Gastrocnemius medialis (tissue), 4 donors: ENCODE measurements at regions not wholly inside any gene's neighbourhood (a gene's known extent, or its start where the extent isn't known, plus 50 kb on each side); places are given as distances from the start of the nearest gene placed in this dataset.
A peak's percentile ranks its signal among the peaks of the same experiment; 100 is the strongest.

Experiments used
- ATAC-seq, 2 donors: fragments of 150-250 bp; one replicate each; pipeline ENCODE4 v1.9.1; 2016
- DNase-seq, 2 donors: peaks; one replicate each; pipeline ENCODE4 v3.0.0-alpha.2; 2019
- H3K27ac ChIP-seq, 4 donors: fragments of 200-600 bp; sonication (generic); 1 replicate in 1 of 4; 2 replicates in 3 of 4; pipeline ENCODE4 v1.5.1; 2016 to 2018; ENCODE audit warnings: mild to moderate bottlenecking in 2 of 4, moderate library complexity in 1 of 4
- H3K27me3 ChIP-seq, 3 donors: fragments of 200-600 bp; sonication (generic) in 2 of 3; 1 replicate in 1 of 3; 2 replicates in 2 of 3; pipeline versions ENCODE4 v1.5.1 to v1.6.0; 2016 to 2019; ENCODE audit warnings: mild to moderate bottlenecking in 1 of 3, moderate library complexity in 1 of 3
- H3K36me3 ChIP-seq, 2 donors: fragments of 200-600 bp; sonication (generic) in 1 of 2; one replicate each; pipeline ENCODE4 v1.5.1; 2017 to 2018
- H3K4me1 ChIP-seq, 2 donors: fragments of 200-600 bp; sonication (generic) in 1 of 2; one replicate each; pipeline ENCODE4 v1.5.1; 2016 to 2017; ENCODE audit warnings: mild to moderate bottlenecking in 2 of 2
- H3K4me3 ChIP-seq, 4 donors: fragments of 200-600 bp; sonication (generic) in 3 of 4; 1 replicate in 1 of 4; 2 replicates in 3 of 4; pipeline ENCODE4 v1.5.1; 2016 to 2019; ENCODE audit warnings: mild to moderate bottlenecking in 2 of 4
- H3K9me3 ChIP-seq, 3 donors: fragments of 200-600 bp; sonication (generic) in 2 of 3; 1 replicate in 1 of 3; 2 replicates in 2 of 3; pipeline ENCODE4 v1.5.1; 2016 to 2019
- POLR2A ChIP-seq, 2 donors: fragments of 450-650 bp; IDR thresholded peaks; one replicate each; pipeline ENCODE4 v1.6.1; 2017; ENCODE audit warnings: antibody characterized with exemption in 2 of 2, mild to moderate bottlenecking in 2 of 2, moderate library complexity in 2 of 2
- in situ Hi-C, 4 donors: fragments of 200-750 bp; cut with MboI; loops; one replicate each; pipeline versions ENCODE4 v1.15.0 to v1.8.0; 2017; ENCODE audit warnings: low sequenced_read_pairs in 4 of 4
- intact Hi-C: fragments of 100-400 bp; cut with DNase I; formaldehyde crosslinking; loops from one replicate; pipeline ENCODE4 v1.15.1; 2023; ENCODE audit warnings: low total_unique reads
- TF ChIP-seq, protein P1 (sequence below), 5 experiments: fragments of 450-650 bp in 3 of 5; fragments of 200-600 bp in 2 of 5; sonication (generic) in 2 of 5; IDR thresholded peaks in 4 of 5; conservative IDR thresholded peaks in 1 of 5; 1 replicate in 4 of 5; 2 replicates in 1 of 5; pipeline ENCODE4 v1.5.1; 2016 to 2019; ENCODE audit warnings: antibody characterized with exemption in 5 of 5, mild to moderate bottlenecking in 3 of 5, moderate library complexity in 3 of 5

- intact Hi-C loops, result no loop called here
Observed at GRCh38 chr3:15851735-15852134, 54.0 kb upstream of the ANKRD28 start.

DNA sequence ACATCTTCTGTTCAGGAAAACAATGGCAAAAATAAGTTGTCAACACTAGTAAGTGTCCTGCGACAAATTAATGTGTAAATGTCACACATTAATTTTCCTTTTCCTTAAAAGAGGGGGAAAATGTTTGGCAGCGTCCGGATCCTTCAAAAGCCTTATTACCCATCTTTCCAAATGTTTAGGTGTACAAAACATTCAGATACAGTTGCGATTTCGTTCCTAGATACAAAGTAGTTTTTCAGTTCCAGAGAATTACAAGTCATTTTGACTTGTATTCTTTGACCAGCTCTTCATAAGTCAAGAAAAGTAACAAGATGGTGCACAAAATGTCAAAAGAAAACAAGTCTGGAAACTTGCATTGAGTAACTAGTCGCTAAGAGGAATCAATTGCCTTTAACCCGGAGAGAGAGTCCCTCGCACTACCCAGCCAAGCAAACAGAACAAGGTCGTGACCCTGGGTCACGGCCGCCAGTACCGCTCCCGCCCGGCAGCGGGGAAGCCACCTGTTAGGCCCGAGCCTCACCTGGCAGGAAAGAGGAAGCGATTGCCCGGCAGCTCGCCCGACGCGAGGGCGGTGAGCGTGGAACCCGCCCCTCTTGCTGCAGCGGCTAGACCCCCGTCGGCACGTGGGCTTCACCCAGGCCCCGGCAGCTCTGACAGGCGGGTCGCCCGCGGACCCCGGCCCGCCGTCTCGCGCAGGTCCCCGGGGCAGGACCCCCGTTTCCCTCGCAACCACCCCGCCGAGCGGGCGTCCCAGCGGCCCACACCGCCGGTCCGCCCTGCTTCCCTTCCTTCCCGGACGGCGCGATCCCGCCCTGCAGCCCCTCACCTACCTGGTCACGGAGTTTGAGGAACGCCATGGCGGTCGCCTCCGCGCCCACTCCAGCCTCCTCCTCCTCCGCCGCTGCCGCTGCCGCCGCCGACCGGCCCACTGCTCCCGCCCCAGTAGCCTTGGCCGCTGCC is 61.0 kb upstream of the ANKRD28 start:
- Histone ChIP-seq H3K27ac (peak overlapping the region; percentile 88 to 97 (median 93)), H3K9me3 (no peaks in the 10 kb centered on the region), H3K4me1 (peaks cover 31 to 33% of the 10 kb centered on the region in 2 donors), H3K36me3 (no peaks in the 10 kb centered on the region), H3K4me3 (peak overlapping the region; percentile 72 to 92 (median 84)), H3K27me3 (no peaks in the 10 kb centered on the region)
- intact Hi-C loops (loop anchor here (1.0 to 2.0 kb wide), 2 partner anchors 44 to 105 kb away; no protein-coding TSS in a partner anchor), in situ Hi-C loops (no loop called here)
- DNase-seq, result peak; percentile 64 to 80
- ATAC-seq, result peak; percentile 60 to 63
- TF ChIP-seq, protein P1, sequence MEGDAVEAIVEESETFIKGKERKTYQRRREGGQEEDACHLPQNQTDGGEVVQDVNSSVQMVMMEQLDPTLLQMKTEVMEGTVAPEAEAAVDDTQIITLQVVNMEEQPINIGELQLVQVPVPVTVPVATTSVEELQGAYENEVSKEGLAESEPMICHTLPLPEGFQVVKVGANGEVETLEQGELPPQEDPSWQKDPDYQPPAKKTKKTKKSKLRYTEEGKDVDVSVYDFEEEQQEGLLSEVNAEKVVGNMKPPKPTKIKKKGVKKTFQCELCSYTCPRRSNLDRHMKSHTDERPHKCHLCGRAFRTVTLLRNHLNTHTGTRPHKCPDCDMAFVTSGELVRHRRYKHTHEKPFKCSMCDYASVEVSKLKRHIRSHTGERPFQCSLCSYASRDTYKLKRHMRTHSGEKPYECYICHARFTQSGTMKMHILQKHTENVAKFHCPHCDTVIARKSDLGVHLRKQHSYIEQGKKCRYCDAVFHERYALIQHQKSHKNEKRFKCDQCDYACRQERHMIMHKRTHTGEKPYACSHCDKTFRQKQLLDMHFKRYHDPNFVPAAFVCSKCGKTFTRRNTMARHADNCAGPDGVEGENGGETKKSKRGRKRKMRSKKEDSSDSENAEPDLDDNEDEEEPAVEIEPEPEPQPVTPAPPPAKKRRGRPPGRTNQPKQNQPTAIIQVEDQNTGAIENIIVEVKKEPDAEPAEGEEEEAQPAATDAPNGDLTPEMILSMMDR (IDR thresholded peaks at IDR 0.05 in 4 of 5, conservative IDR thresholded peaks at IDR 0.05 in 1 of 5), result peak; percentile 36 to 52 (median 47)
- TF ChIP-seq POLR2A (IDR thresholded peaks at IDR 0.05), result no peak

More at GRCh38 chr3:15851735-15852134, 54.0 kb upstream of the ANKRD28 start:
- H3K27ac ChIP-seq, result no peak overlapping the region
- no peaks in the 10 kb centered on the region for H3K27me3 ChIP-seq
- DNase-seq (no peak), ATAC-seq (no peak)
- H3K9me3 ChIP-seq, result no peaks in the 10 kb centered on the region
- peaks cover 16 to 19% of the 10 kb centered on the region in 2 donors for H3K4me1 ChIP-seq
- H3K36me3 ChIP-seq, result no peaks in the 10 kb centered on the region
- no peak for TF ChIP-seq POLR2A (IDR thresholded peaks at IDR 0.05)
- TF ChIP-seq, protein P1 (IDR thresholded peaks at IDR 0.05 in 4 of 5, conservative IDR thresholded peaks at IDR 0.05 in 1 of 5), result no peak
- in situ Hi-C loops, result no loop called here
- H3K4me3 ChIP-seq, result no peak overlapping the region

GRCh38 chr3:15859507-15860013 is 61.8 kb upstream of the ANKRD28 start:
- intact Hi-C loops (loop anchor here (1.0 to 5.0 kb wide), 4 partner anchors 43 to 227 kb away; no protein-coding TSS in a partner anchor), in situ Hi-C loops (no loop called here)
- no peaks in the 10 kb centered on the region for H3K27me3 ChIP-seq
- peak overlapping the region; percentile 72 to 92 (median 84) for H3K4me3 ChIP-seq
- peaks cover 31 to 33% of the 10 kb centered on the region in 2 donors for H3K4me1 ChIP-seq
- H3K27ac ChIP-seq, result peak overlapping the region; percentile 88 to 97 (median 93)
- TF ChIP-seq, protein P1 (IDR thresholded peaks at IDR 0.05 in 4 of 5, conservative IDR thresholded peaks at IDR 0.05 in 1 of 5), result peak in 1 of 5 experiments; percentile 21
- peak; percentile 79 to 90 for TF ChIP-seq POLR2A (IDR thresholded peaks at IDR 0.05)
- peak; percentile 86 to 87 for ATAC-seq
- no peaks in the 10 kb centered on the region for H3K9me3 ChIP-seq
- peak; percentile 80 to 90 for DNase-seq
- no peaks in the 10 kb centered on the region for H3K36me3 ChIP-seq

DNA sequence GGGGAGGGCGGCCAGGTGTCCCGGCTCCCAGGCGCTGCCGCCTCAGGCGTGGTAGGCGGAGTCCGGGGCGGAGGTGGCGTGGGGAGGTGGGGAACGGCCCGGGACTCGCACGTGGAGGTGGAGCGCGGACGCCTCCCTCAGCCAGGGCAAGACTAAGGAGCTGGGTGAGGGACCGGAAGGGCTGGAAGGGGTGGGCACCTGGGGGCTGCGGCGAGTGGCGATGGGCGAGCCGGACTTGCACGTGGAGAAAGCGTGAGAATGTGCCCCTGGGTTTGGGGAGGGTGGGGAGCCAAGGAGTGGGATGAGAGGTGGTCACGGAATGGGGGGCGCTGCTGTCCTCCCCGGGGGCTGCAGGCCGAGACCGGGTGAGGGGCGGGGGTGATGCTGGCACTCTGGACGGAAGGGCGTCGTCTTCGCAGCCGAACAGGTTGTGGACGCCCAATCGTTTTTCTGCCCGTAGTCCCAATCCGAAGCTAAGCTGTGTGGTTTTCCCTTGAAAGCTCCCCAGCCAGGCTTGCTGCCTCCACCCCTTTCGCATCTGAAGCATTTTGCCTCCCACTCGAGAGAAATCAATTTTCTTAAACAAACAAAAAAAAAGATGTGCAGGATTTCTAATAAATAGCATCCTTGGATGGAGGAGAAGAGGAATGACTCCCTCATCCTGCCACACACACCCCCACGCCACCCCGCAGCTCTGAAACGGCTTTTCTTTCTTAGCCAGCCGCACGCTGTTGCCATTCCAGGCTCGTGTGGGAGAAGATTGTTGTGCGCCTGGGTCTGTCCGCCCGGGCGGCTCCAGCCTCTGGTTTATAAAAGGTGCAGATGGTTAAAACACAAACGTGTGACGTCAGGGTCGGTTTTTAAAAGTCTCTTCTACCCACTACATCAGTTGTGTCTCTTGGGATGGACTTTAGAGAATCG is 62.5 kb upstream of the ANKRD28 start:
- TF ChIP-seq, protein P1 (IDR thresholded peaks at IDR 0.05 in 4 of 5, conservative IDR thresholded peaks at IDR 0.05 in 1 of 5), result no peak
- TF ChIP-seq POLR2A (IDR thresholded peaks at IDR 0.05), result no peak
- H3K27ac ChIP-seq, result peak overlapping the region; percentile 88 to 97 (median 93)
- in situ Hi-C loops, result no loop called here
- H3K4me3 ChIP-seq, result peak overlapping the region; percentile 72 to 92 (median 84)
- peak; percentile 36 to 49 for DNase-seq
- intact Hi-C loops, result loop anchor here (2.0 to 5.0 kb wide), 2 partner anchors 69 to 228 kb away; no protein-coding TSS in a partner anchor
- H3K4me1 ChIP-seq, result peaks cover 29 to 33% of the 10 kb centered on the region in 2 donors
- peak; percentile 64 for ATAC-seq
- H3K27me3 ChIP-seq, result no peaks in the 10 kb centered on the region
- no peaks in the 10 kb centered on the region for H3K9me3 ChIP-seq
- H3K36me3 ChIP-seq, result no peaks in the 10 kb centered on the region
